ENCODE measurements at regions not wholly inside any gene's neighbourhood (a gene's known extent, or its start where the extent isn't known, plus 50 kb on each side); places are given as distances from the start of the nearest gene placed in this dataset.

DNA sequence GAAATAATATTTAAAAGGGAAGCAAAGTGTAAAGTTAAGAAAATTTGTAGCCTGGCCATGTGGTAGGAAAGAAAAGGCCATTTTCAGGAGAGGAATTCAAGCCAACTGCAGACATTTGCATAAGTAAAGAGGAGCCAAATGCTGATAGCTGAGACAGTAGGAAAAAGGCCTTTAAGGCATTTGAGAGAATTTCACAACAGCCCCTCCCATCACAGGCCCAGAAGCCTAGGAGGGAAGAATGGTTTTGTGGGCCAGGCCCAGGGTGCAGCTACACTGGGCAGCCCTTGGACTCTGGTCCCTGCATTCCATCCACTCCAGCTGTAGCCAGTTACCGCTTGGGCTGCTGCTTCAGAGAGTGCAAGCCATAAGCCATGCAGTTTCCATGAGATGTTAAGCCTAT is 1556.8 kb downstream of the EFNA5 start:
- TF ChIP-seq, protein P1, sequence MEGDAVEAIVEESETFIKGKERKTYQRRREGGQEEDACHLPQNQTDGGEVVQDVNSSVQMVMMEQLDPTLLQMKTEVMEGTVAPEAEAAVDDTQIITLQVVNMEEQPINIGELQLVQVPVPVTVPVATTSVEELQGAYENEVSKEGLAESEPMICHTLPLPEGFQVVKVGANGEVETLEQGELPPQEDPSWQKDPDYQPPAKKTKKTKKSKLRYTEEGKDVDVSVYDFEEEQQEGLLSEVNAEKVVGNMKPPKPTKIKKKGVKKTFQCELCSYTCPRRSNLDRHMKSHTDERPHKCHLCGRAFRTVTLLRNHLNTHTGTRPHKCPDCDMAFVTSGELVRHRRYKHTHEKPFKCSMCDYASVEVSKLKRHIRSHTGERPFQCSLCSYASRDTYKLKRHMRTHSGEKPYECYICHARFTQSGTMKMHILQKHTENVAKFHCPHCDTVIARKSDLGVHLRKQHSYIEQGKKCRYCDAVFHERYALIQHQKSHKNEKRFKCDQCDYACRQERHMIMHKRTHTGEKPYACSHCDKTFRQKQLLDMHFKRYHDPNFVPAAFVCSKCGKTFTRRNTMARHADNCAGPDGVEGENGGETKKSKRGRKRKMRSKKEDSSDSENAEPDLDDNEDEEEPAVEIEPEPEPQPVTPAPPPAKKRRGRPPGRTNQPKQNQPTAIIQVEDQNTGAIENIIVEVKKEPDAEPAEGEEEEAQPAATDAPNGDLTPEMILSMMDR (IDR thresholded peaks at IDR 0.05) = no peak
- TF ChIP-seq POLR2A (IDR thresholded peaks at IDR 0.05) = no peak
